H1 (cell line): ENCODE measurements at regions not wholly inside any gene's neighbourhood (a gene's known extent, or its start where the extent isn't known, plus 50 kb on each side); places are given as distances from the start of the nearest gene placed in this dataset.

ENCODE experiments used
- CHD2 ChIP-seq: IDR thresholded peaks from 2 replicates; pipeline ENCODE4 v1.6.1; 2012; ENCODE audit warnings: low read length, improper control_type of control experiment
- CHD7 ChIP-seq: fragments of 300-600 bp; sonication (generic); IDR thresholded peaks from 2 replicates; pipeline ENCODE4 v1.7.1; 2012; ENCODE audit warnings: low read length, moderate library complexity, mild to moderate bottlenecking, inconsistent platforms; ENCODE audit not compliant: insufficient replicate concordance
- RXRA ChIP-seq: IDR thresholded peaks from 2 replicates; pipeline ENCODE4 v1.6.1; 2011; ENCODE audit warnings: low read depth, mild to moderate bottlenecking, low read length, moderate library complexity; ENCODE audit not compliant: insufficient read depth

DNA sequence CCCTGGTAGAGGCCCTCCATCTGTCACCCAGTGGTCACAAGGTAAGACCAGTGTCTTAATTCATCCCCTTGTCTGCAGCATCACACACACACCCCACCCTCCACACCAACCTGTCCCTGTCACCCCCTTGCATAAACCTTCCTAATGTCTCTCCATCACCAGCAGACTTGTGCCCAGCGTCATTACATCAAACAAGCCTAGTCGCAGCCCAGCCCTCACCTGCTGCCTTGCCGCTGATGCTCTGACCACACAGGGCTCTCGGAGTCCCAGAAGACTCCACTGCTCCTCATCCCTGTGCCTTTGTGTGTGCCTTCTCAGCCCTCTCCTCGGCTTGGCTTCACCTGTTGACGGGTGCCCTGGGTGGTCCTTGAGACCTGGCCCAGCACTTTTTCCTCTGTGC is 171.2 kb downstream of the GLI2 start (continued):
- TF ChIP-seq CHD7 (no peak), RXRA (no peak), CHD2 (no peak)
